Endothelial cell of umbilical vein (primary cell): ENCODE measurements at regions not wholly inside any gene's neighbourhood (a gene's known extent, or its start where the extent isn't known, plus 50 kb on each side); places are given as distances from the start of the nearest gene placed in this dataset.

Experiments used
- BruUV-seq: library from RNA; stranded (reverse); fragments of 400-500 nt; replicated peaks from 2 replicates; lab custom pipeline; 2021; lab: Mats Ljungman, UMichigan
- CTCF ChIA-PET: fragments of 300-600, 350-600 bp; sonication (Branson Sonifier 250); formaldehyde crosslinking; loops from one replicate; lab custom pipeline; 2021; ENCODE audit warnings: antibody characterized with exemption, inconsistent platforms; lab: Charles Lee
- POLR2A ChIA-PET: fragments of 300-600, 350-600 bp; sonication (Branson Sonifier 250); formaldehyde crosslinking; loops from one replicate; lab custom pipeline; 2021; ENCODE audit warnings: antibody characterized with exemption, inconsistent platforms; lab: Charles Lee
- DNase-seq: peaks from one replicate; pipeline ENCODE4 v3.0.0-alpha.2; 2011; ENCODE audit warnings: low read depth, low spot score
- FAIRE-seq: peaks from 2 replicates; lab custom pipeline; 2011; peaks lifted over from hg19 to GRCh38; lab: Jason Lieb, UNC
- H2AFZ ChIP-seq: 2 replicates; pipeline ENCODE4 v1.6.0; 2012; ENCODE audit warnings: low read depth, low read length, control low read depth, inconsistent platforms
- H3K27ac ChIP-seq: 2 replicates; pipeline ENCODE4 v1.5.1; 2011; ENCODE audit warnings: low read depth, mild to moderate bottlenecking, control low read depth, low read length, moderate library complexity; ENCODE audit not compliant: insufficient read depth
- H3K27me3 ChIP-seq, 2 experiments: 2 replicates each; pipeline versions ENCODE4 v1.6.0 to v1.6.1; 2011; ENCODE audit warnings: low read length in 2 of 2, mixed read lengths in 1 of 2; ENCODE audit not compliant: control insufficient read depth in 2 of 2, insufficient read depth in 2 of 2
- H3K36me3 ChIP-seq, 2 experiments: 2 replicates in 1 of 2; 3 replicates in 1 of 2; pipeline ENCODE4 v1.5.1; 2011; ENCODE audit warnings: low read length in 2 of 2, mild to moderate bottlenecking in 1 of 2, moderate library complexity in 1 of 2; ENCODE audit not compliant: control insufficient read depth in 2 of 2, insufficient read depth in 2 of 2; ENCODE audit errors: extremely low read depth in 1 of 2
- H3K4me1 ChIP-seq: 3 replicates; pipeline ENCODE4 v1.5.1; 2011; ENCODE audit warnings: mild to moderate bottlenecking, low read length; ENCODE audit not compliant: control insufficient read depth, insufficient read depth; ENCODE audit errors: extremely low read depth
- H3K4me2 ChIP-seq: 2 replicates; pipeline ENCODE4 v1.6.1; 2011; ENCODE audit warnings: low read length, control low read depth, mixed read lengths; ENCODE audit not compliant: insufficient read depth
- H3K4me3 ChIP-seq, 3 experiments: fragments of 200-600 bp in 1 of 3; sonication (generic), shearing (Covaris generic) in 1 of 3; replicated peaks in 1 of 3; 2 replicates each; pipeline ENCODE4 v1.5.1; 2011 to 2016; ENCODE audit warnings: control low read depth in 3 of 3, low read length in 3 of 3, mild to moderate bottlenecking in 2 of 3, inconsistent platforms in 1 of 3, low read depth in 1 of 3, moderate library complexity in 1 of 3; ENCODE audit not compliant: insufficient read depth in 1 of 3
- H3K79me2 ChIP-seq: 2 replicates; pipeline ENCODE4 v1.6.0; 2012; ENCODE audit warnings: low read length, inconsistent platforms; ENCODE audit not compliant: control insufficient read depth, insufficient read depth
- H3K9ac ChIP-seq: replicated peaks from 2 replicates; pipeline ENCODE3; 2011; ENCODE audit warnings: low read length, control low read depth; ENCODE audit not compliant: insufficient read depth; ENCODE audit errors: extremely low read depth
- H3K9me1 ChIP-seq: replicated peaks from 3 replicates; pipeline ENCODE4 v1.6.0; 2011; ENCODE audit warnings: mild to moderate bottlenecking, low read length; ENCODE audit not compliant: control insufficient read depth, insufficient read depth; ENCODE audit errors: extremely low read depth
- H3K9me3 ChIP-seq: replicated peaks from 2 replicates; pipeline ENCODE4 v1.5.1; 2012; ENCODE audit warnings: low read length, inconsistent platforms; ENCODE audit not compliant: control insufficient read depth, insufficient read depth
- H4K20me1 ChIP-seq: replicated peaks from 2 replicates; pipeline ENCODE3; 2011; ENCODE audit warnings: mild to moderate bottlenecking, low read length; ENCODE audit not compliant: control insufficient read depth, insufficient read depth; ENCODE audit errors: extremely low read depth
- FOS ChIP-seq: IDR thresholded peaks from 2 replicates; pipeline ENCODE4 v1.6.1; 2011; ENCODE audit warnings: mild to moderate bottlenecking, low read length, moderate library complexity, borderline replicate concordance; ENCODE audit not compliant: insufficient read depth
- GATA2 ChIP-seq: IDR thresholded peaks from 2 replicates; pipeline ENCODE4 v1.7.0; 2011; ENCODE audit warnings: low read depth, mild to moderate bottlenecking, moderate library complexity, mixed read lengths, low read length; ENCODE audit not compliant: insufficient read length, insufficient read depth
- JUN ChIP-seq: IDR thresholded peaks from 2 replicates; pipeline ENCODE4 v1.6.1; 2011; ENCODE audit warnings: borderline replicate concordance, low read depth; ENCODE audit not compliant: insufficient read length, insufficient read depth
- dilution Hi-C: fragments of 300-500 bp; cut with MboI; formaldehyde crosslinking; loops from one replicate; pipeline ENCODE4 v1.15.0; 2019; ENCODE audit warnings: low sequenced_read_pairs; ENCODE audit not compliant: extremely low pct_ligation_motif_present
- intact Hi-C: fragments of 100-400 bp; cut with micrococcal nuclease; formaldehyde crosslinking; loops from one replicate; pipeline ENCODE4 v1.10.0; 2022
- TF ChIP-seq, protein P1 (sequence below): IDR thresholded peaks from 2 replicates; pipeline ENCODE4 v1.6.1; 2011; ENCODE audit not compliant: insufficient read depth, insufficient read length
- TF ChIP-seq, protein P2 (sequence below), 2 donors: IDR thresholded peaks; 1 replicate in 1 of 2; 2 replicates in 1 of 2; pipeline ENCODE4 v1.5.1; 2011; ENCODE audit warnings: low read length in 2 of 2, mild to moderate bottlenecking in 2 of 2, moderate library complexity in 2 of 2, control low read depth in 1 of 2, inconsistent platforms in 1 of 2, low read depth in 1 of 2; ENCODE audit not compliant: insufficient read depth in 1 of 2; ENCODE audit errors: extremely low read depth in 1 of 2

DNA sequence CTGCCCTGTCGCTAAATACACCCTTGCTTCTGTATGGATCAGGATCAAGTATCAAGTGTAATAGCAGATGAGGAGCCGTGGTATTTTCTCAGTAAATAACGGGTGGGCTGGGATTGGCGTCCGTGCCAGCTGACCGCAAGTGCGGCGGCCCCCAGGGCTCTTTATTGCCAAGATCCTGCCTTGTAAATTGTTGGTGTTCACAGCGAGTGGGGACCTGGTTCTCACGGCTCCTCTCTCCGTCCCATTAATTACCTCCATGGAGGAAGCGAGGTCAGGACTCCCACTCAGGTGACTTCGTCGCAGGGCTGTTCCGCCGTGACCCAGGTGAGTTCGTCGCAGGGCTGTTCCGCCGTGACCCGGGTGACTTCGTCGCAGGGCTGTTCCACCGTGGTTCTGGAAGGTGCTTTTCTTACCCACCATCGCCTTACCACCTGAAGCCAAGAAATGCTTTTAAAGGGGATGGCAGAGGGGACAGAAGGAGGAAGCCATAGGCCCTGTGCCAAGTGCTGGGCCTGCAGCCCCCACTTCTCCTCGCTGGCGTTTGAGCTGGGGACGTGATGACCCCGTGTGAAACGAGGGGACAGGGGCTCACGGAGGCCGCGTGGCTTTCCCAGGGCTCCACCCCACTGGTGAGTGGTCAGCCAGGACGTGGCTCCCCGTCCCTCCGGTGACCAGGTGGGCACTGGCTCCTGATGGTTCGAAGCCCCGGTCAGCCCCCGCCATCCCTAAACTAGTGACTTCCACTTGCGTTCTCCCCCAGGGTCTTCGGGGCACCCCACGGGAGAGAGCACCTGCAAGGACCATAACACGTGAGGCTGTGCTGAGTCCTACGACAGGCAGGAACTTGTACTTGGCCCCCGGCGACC lies 118.4 kb downstream of the TWIST2 start:
- no peaks in the 10 kb centered on the region for H4K20me1 ChIP-seq
- no peaks in the 10 kb centered on the region for H3K9me3 ChIP-seq
- dilution Hi-C loops = no loop called here
- no peaks in the 10 kb centered on the region for H3K4me1 ChIP-seq
- H2AFZ ChIP-seq = no peak overlapping the region
- no peaks in the 10 kb centered on the region for H3K27me3 ChIP-seq
- no peaks in the 10 kb centered on the region for H3K36me3 ChIP-seq
- no peaks in the 10 kb centered on the region for H3K9me1 ChIP-seq
- no peaks in the 10 kb centered on the region for H3K79me2 ChIP-seq
- no peak overlapping the region for H3K9ac ChIP-seq
- TF ChIP-seq, protein P1, sequence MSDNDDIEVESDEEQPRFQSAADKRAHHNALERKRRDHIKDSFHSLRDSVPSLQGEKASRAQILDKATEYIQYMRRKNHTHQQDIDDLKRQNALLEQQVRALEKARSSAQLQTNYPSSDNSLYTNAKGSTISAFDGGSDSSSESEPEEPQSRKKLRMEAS = no peak
- TF ChIP-seq, protein P2, sequence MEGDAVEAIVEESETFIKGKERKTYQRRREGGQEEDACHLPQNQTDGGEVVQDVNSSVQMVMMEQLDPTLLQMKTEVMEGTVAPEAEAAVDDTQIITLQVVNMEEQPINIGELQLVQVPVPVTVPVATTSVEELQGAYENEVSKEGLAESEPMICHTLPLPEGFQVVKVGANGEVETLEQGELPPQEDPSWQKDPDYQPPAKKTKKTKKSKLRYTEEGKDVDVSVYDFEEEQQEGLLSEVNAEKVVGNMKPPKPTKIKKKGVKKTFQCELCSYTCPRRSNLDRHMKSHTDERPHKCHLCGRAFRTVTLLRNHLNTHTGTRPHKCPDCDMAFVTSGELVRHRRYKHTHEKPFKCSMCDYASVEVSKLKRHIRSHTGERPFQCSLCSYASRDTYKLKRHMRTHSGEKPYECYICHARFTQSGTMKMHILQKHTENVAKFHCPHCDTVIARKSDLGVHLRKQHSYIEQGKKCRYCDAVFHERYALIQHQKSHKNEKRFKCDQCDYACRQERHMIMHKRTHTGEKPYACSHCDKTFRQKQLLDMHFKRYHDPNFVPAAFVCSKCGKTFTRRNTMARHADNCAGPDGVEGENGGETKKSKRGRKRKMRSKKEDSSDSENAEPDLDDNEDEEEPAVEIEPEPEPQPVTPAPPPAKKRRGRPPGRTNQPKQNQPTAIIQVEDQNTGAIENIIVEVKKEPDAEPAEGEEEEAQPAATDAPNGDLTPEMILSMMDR (IDR thresholded peaks at IDR 0.05; ENCODE audit: extremely low read depth in 1 of 2, insufficient read depth in 1 of 2, low read depth in 1 of 2, low read length in 2 of 2) = no peak
- TF ChIP-seq FOS (no peak), GATA2 (no peak), JUN (no peak)
- FAIRE-seq = no peak
- H3K4me3 ChIP-seq = no peak overlapping the region
- no peak overlapping the region for H3K4me2 ChIP-seq
- intact Hi-C loops = no loop called here
- no peak for DNase-seq
- H3K27ac ChIP-seq = no peak overlapping the region
- BruUV-seq = no TSS peak
- CTCF ChIA-PET = no interaction called here
- POLR2A ChIA-PET = no interaction called here
